ENCODE measurements at regions not wholly inside any gene's neighbourhood (a gene's known extent, or its start where the extent isn't known, plus 50 kb on each side); places are given as distances from the start of the nearest gene placed in this dataset.

DNA sequence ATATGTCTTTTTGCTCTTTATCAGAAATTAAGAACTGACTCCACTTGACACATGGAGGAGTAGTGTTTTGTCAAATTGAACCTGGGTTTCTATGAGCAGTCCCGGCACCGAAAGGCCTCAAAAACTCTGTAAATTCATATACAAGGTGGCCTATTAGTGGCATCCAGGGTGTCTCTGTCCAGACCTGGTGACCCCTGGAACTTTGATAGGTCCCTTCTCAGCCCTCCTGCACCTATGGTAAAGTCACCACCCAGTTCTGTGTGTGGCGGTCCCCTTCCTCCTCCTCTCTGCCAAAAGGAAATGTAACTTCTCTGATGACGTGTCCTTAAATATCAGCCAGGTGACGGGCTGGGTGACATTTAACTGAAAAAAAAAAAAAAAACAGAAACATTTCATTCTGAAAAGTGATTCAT is 204.0 kb upstream of the FOXN3 start:
- TF ChIP-seq, protein P1, sequence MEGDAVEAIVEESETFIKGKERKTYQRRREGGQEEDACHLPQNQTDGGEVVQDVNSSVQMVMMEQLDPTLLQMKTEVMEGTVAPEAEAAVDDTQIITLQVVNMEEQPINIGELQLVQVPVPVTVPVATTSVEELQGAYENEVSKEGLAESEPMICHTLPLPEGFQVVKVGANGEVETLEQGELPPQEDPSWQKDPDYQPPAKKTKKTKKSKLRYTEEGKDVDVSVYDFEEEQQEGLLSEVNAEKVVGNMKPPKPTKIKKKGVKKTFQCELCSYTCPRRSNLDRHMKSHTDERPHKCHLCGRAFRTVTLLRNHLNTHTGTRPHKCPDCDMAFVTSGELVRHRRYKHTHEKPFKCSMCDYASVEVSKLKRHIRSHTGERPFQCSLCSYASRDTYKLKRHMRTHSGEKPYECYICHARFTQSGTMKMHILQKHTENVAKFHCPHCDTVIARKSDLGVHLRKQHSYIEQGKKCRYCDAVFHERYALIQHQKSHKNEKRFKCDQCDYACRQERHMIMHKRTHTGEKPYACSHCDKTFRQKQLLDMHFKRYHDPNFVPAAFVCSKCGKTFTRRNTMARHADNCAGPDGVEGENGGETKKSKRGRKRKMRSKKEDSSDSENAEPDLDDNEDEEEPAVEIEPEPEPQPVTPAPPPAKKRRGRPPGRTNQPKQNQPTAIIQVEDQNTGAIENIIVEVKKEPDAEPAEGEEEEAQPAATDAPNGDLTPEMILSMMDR (IDR thresholded peaks at IDR 0.05; ENCODE audit: unreplicated experiment), result no peak
- Mint-ChIP-seq H3K36me3 (ENCODE audit: insufficient read depth) (no peaks in the 10 kb centered on the region), H3K27me3 (peaks cover 37% of the 10 kb centered on the region), H3K4me1 (ENCODE audit: low read depth) (peaks cover 19% of the 10 kb centered on the region), H3K9me3 (ENCODE audit: low read depth) (no peaks in the 10 kb centered on the region), H3K27ac (no peak overlapping the region), H3K4me3 (ENCODE audit: low read depth) (no peak overlapping the region)
- DNase-seq (ENCODE audit: low spot score, unreplicated experiment), result no peak

DNA sequence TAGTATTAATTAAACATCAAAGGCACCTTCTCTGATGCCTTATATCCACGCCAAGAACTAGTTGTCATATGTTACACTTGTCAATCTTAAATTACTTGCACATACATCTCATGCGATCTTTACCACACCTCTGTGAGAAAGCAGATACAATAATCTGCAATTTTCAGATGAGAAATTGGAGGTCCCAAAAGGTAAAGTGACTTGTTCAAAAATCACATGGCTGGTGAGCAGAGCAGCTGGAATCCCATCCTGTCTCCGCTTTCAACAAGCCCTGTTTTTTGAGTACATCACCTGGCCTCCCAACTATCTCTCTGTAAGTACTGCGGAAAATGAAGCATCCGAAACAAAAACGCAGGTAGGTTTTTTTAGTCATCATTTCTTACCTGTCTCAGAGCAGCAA is 203.4 kb upstream of the FOXN3 start:
- TF ChIP-seq, protein P1 (IDR thresholded peaks at IDR 0.05; ENCODE audit: unreplicated experiment), result no peak
- H3K27ac Mint-ChIP-seq, result no peak overlapping the region
- DNase-seq (ENCODE audit: low spot score, unreplicated experiment), result no peak
- no peaks in the 10 kb centered on the region for H3K36me3 Mint-ChIP-seq (ENCODE audit: insufficient read depth)
- no peaks in the 10 kb centered on the region for H3K9me3 Mint-ChIP-seq (ENCODE audit: low read depth)
- H3K4me3 Mint-ChIP-seq (ENCODE audit: low read depth), result peak overlapping the region; percentile 41
- peaks cover 37% of the 10 kb centered on the region for H3K27me3 Mint-ChIP-seq
- peaks cover 23% of the 10 kb centered on the region for H3K4me1 Mint-ChIP-seq (ENCODE audit: low read depth)

DNA sequence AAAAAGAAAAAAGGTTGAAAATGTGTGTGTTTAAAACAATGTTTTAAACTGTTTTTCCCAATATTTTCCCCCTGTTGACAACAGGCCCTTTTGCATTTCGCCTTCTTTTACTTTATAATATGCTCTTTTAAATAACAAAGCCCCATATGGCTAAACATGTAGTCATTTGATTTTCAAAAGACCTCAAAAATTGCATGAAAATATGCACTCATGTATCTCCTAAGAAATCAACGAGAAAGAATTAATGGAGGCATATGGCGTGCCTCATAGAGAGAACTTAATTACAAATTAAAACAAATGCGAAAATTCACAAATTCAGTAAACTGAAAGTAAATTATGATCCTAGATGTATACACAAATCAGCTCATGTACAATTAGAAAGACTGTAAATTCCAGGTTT is 202.6 kb upstream of the FOXN3 start:
- TF ChIP-seq, protein P1 (IDR thresholded peaks at IDR 0.05; ENCODE audit: unreplicated experiment), result no peak
- Mint-ChIP-seq H3K4me1 (ENCODE audit: low read depth) (peaks cover 29% of the 10 kb centered on the region), H3K4me3 (ENCODE audit: low read depth) (peak overlapping the region; percentile 64), H3K9me3 (ENCODE audit: low read depth) (no peaks in the 10 kb centered on the region), H3K36me3 (ENCODE audit: insufficient read depth) (no peaks in the 10 kb centered on the region), H3K27ac (no peak overlapping the region), H3K27me3 (peaks cover 34% of the 10 kb centered on the region)
- DNase-seq (ENCODE audit: low spot score, unreplicated experiment), result no peak

DNA sequence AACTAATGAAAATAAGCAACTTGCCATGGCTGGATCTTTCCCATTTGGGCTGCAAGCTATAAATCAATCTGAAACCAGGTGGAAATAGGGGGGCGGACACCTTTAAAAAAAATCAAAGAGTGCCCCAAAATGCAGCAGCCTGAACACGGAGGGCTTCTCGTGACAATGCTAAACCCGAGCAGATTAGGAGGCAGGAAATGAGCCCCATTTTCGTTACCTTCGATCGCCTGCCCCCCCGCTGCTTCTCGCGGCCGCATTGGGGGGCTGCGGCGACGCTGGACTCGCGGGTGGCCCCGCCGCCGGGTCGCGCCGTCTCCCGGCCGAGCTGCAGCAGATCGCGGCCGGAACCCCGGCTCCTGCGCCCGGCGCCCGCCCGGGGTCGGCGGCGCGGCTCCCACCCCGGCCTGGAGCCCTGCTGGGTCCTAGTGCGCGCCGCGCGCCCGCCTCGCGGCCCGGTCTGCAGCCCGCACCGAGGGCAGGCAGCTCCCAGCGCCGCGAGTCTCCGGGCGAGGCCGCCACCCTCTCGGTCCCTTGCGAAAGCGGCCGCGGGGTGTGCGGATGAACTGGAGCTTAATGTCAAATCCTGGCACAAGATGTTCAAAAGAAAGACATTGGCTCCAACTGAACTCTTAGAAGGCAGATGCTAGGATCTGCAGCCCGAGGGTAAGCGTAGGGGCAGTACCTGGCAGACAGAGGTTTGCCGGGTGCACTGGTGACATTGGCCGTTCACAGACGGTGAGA is 201.9 kb upstream of the FOXN3 start:
- Mint-ChIP-seq H3K27me3 (peaks cover 32% of the 10 kb centered on the region), H3K27ac (no peak overlapping the region), H3K4me3 (ENCODE audit: low read depth) (peak overlapping the region; percentile 86), H3K4me1 (ENCODE audit: low read depth) (peaks cover 29% of the 10 kb centered on the region), H3K36me3 (ENCODE audit: insufficient read depth) (no peaks in the 10 kb centered on the region), H3K9me3 (ENCODE audit: low read depth) (no peaks in the 10 kb centered on the region)
- TF ChIP-seq, protein P1 (IDR thresholded peaks at IDR 0.05; ENCODE audit: unreplicated experiment), result no peak
- peak; percentile 52 for DNase-seq (ENCODE audit: low spot score, unreplicated experiment)

DNA sequence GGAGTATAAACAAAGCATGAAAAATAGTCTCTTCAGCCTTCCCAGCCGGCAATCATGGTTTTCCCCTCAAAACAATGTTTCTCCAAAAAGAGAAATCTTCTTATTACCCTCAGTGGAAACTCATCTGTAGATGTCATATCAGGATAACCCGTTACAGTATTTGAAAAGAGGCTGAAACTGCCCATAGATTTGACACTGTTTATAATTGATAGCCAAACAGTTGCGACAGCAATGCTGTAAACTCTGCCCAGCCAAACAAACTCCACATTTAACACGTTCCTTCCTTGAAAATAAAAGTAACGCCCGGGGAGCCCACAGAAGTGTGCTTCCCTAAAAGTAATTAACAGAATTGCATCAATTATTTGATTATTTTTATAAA is 201.3 kb upstream of the FOXN3 start:
- TF ChIP-seq, protein P1 (IDR thresholded peaks at IDR 0.05; ENCODE audit: unreplicated experiment), result no peak
- Mint-ChIP-seq H3K27ac (peak overlapping the region; percentile 41), H3K36me3 (ENCODE audit: insufficient read depth) (no peaks in the 10 kb centered on the region), H3K9me3 (ENCODE audit: low read depth) (no peaks in the 10 kb centered on the region), H3K4me1 (ENCODE audit: low read depth) (peaks cover 29% of the 10 kb centered on the region), H3K27me3 (peaks cover 32% of the 10 kb centered on the region), H3K4me3 (ENCODE audit: low read depth) (peak overlapping the region; percentile 86)
- no peak for DNase-seq (ENCODE audit: low spot score, unreplicated experiment)
